HG02981 (cell line): ENCODE measurements at regions not wholly inside any gene's neighbourhood (a gene's known extent, or its start where the extent isn't known, plus 50 kb on each side); places are given as distances from the start of the nearest gene placed in this dataset.
A peak's percentile ranks its signal among the peaks of the same experiment; 100 is the strongest.

Source experiments
- ATAC-seq: cut with Tn5 transposase; IDR thresholded peaks from one replicate; pipeline ENCODE4 v1.9.1; 2021; ENCODE audit warnings: mild to moderate bottlenecking, moderate library complexity; ENCODE audit not compliant: unreplicated experiment

- ATAC-seq: peak; percentile 57
Observed at GRCh38 chr1:165075725-165076370, 280.7 kb downstream of the LMX1A start.

- no peak for ATAC-seq
Observed at GRCh38 chr1:165073185-165074007, 283.1 kb downstream of the LMX1A start.

- ATAC-seq: no peak
Observed at GRCh38 chr1:165070675-165071074, 285.8 kb downstream of the LMX1A start.

GRCh38 chr1:165069829-165070228 lies 286.7 kb downstream of the LMX1A start:
- ATAC-seq: no peak

- ATAC-seq: no peak
Observed at GRCh38 chr1:165068741-165069140, 287.8 kb downstream of the LMX1A start.

GRCh38 chr1:165067829-165068228 lies 288.7 kb downstream of the LMX1A start:
- no peak for ATAC-seq

- no peak for ATAC-seq
Observed at GRCh38 chr1:165063181-165063965, 293.1 kb downstream of the LMX1A start.

GRCh38 chr1:165062346-165062745 lies 294.2 kb downstream of the LMX1A start:
- no peak for ATAC-seq

- no peak for ATAC-seq
Observed at GRCh38 chr1:165060285-165060793, 296.2 kb downstream of the LMX1A start.

- ATAC-seq: no peak
Observed at GRCh38 chr1:165057956-165058355, 298.6 kb downstream of the LMX1A start.

- no peak for ATAC-seq
Observed at GRCh38 chr1:165056914-165057313, 299.6 kb downstream of the LMX1A start.

- no peak for ATAC-seq
Observed at GRCh38 chr1:165055581-165055980, 300.9 kb downstream of the LMX1A start.

GRCh38 chr1:165054627-165055026 lies 301.9 kb downstream of the LMX1A start:
- ATAC-seq: no peak

- ATAC-seq: no peak
Observed at GRCh38 chr1:165053351-165053750, 303.2 kb downstream of the LMX1A start.

- no peak for ATAC-seq
Observed at GRCh38 chr1:165052936-165053335, 303.6 kb downstream of the LMX1A start.

- ATAC-seq: no peak
Observed at GRCh38 chr1:165052431-165052830, 304.1 kb downstream of the LMX1A start.

- ATAC-seq: no peak
Observed at GRCh38 chr1:165050246-165050645, 306.3 kb downstream of the LMX1A start.

GRCh38 chr1:165047994-165048393 lies 308.5 kb downstream of the LMX1A start:
- no peak for ATAC-seq

- no peak for ATAC-seq
Observed at GRCh38 chr1:165045902-165046301, 310.6 kb downstream of the LMX1A start.

GRCh38 chr1:165040641-165041040 lies 315.9 kb downstream of the LMX1A start:
- ATAC-seq: no peak

- no peak for ATAC-seq
Observed at GRCh38 chr1:165039996-165040395, 316.5 kb downstream of the LMX1A start.
